Common myeloid progenitor, CD34-positive (primary cell): ENCODE measurements at regions not wholly inside any gene's neighbourhood (a gene's known extent, or its start where the extent isn't known, plus 50 kb on each side); places are given as distances from the start of the nearest gene placed in this dataset.
A peak's percentile ranks its signal among the peaks of the same experiment; 100 is the strongest.

Experiments used
- CTCF ChIA-PET: fragments of 350-600 bp; sonication (Branson Sonifier 250); formaldehyde crosslinking; loops from one replicate; lab custom pipeline; 2021; ENCODE audit warnings: antibody characterized with exemption; lab: Charles Lee
- POLR2A ChIA-PET: fragments of 350-600 bp; sonication (Branson Sonifier 250); formaldehyde crosslinking; loops from one replicate; lab custom pipeline; 2021; ENCODE audit warnings: antibody characterized with exemption; lab: Charles Lee
- DNase-seq, 3 donors: peaks; one replicate each; pipeline versions ENCODE4 v3.0.0 to v3.0.0-alpha.2; 2013
- H3K27ac ChIP-seq, 2 experiments: 1 replicate in 1 of 2; 2 replicates in 1 of 2; pipeline ENCODE4 v1.7.0; 2013; ENCODE audit warnings: inconsistent platforms in 2 of 2, low read length in 2 of 2, mild to moderate bottlenecking in 2 of 2, low read depth in 1 of 2, moderate library complexity in 1 of 2; ENCODE audit not compliant: severe bottlenecking in 2 of 2, insufficient read depth in 1 of 2, poor library complexity in 1 of 2
- H3K27me3 ChIP-seq, 5 experiments: replicated peaks in 2 of 5; 1 replicate in 3 of 5; 2 replicates in 2 of 5; pipeline versions ENCODE4 v1.6.1 to v1.7.0; 2013; ENCODE audit warnings: low read length in 4 of 5, mild to moderate bottlenecking in 2 of 5, moderate library complexity in 2 of 5, inconsistent platforms in 1 of 5; ENCODE audit not compliant: insufficient read depth in 5 of 5, control insufficient read depth in 4 of 5
- H3K36me3 ChIP-seq, 4 experiments: 1 replicate in 2 of 4; 2 replicates in 2 of 4; pipeline versions ENCODE4 v1.6.1 to v1.7.0; 2013; ENCODE audit warnings: low read length in 3 of 4, control low read depth in 1 of 4, mild to moderate bottlenecking in 1 of 4; ENCODE audit not compliant: control insufficient read depth in 4 of 4, insufficient read depth in 4 of 4
- H3K4me1 ChIP-seq, 4 experiments: 1 replicate in 3 of 4; 2 replicates in 1 of 4; pipeline versions ENCODE4 v1.6.1 to v1.7.1; 2013; ENCODE audit warnings: low read length in 3 of 4, mild to moderate bottlenecking in 3 of 4, control low read depth in 1 of 4, inconsistent platforms in 1 of 4, moderate library complexity in 1 of 4; ENCODE audit not compliant: control insufficient read depth in 4 of 4, insufficient read depth in 4 of 4; ENCODE audit errors: control extremely low read depth in 1 of 4
- H3K4me3 ChIP-seq, 7 experiments: 1 replicate in 4 of 7; 2 replicates in 3 of 7; pipeline versions ENCODE4 v1.5.1 to v1.7.0; 2013; ENCODE audit warnings: mild to moderate bottlenecking in 7 of 7, low read length in 6 of 7, moderate library complexity in 6 of 7, inconsistent platforms in 2 of 7, low read depth in 2 of 7, control low read depth in 1 of 7; ENCODE audit not compliant: insufficient read depth in 4 of 7, control insufficient read depth in 1 of 7; ENCODE audit errors: extremely low read depth in 1 of 7
- H3K9me3 ChIP-seq, 5 experiments: 1 replicate in 4 of 5; 2 replicates in 1 of 5; pipeline versions ENCODE4 v1.6.1 to v1.7.1; 2013; ENCODE audit warnings: low read length in 4 of 5, mild to moderate bottlenecking in 2 of 5, inconsistent platforms in 1 of 5, low read depth in 1 of 5, moderate library complexity in 1 of 5; ENCODE audit not compliant: control insufficient read depth in 4 of 5, insufficient read depth in 2 of 5; ENCODE audit errors: control extremely low read depth in 1 of 5
- WGBS: methylation state at CpG from one replicate; pipeline ENCODE4 v1.1.5; 2013; ENCODE audit not compliant: insufficient coverage; 5-methylcytosine and 5-hydroxymethylcytosine counted together

- DNase-seq, result no peak
- H3K9me3 ChIP-seq, result no peaks in the 10 kb centered on the region
- ChIA-PET POLR2A (no interaction called here), CTCF (no interaction called here)
- peaks cover 0 to 20% (median 3%) of the 10 kb centered on the region in 5 experiments for H3K27me3 ChIP-seq
- no peak overlapping the region for H3K27ac ChIP-seq
- 100% methylated on average over 2 of the region's 4 CpGs for WGBS
- H3K36me3 ChIP-seq, result no peaks in the 10 kb centered on the region
- no peak overlapping the region for H3K4me3 ChIP-seq
- no peaks in the 10 kb centered on the region for H3K4me1 ChIP-seq
Measured at GRCh38 chr7:28231176-28231575, 50.6 kb upstream of the JAZF1 start.

GRCh38 chr7:28236560-28236959 lies 56.0 kb upstream of the JAZF1 start:
- H3K4me3 ChIP-seq, result no peak overlapping the region
- no peak for DNase-seq
- ChIA-PET CTCF (interaction anchor here (1.3 kb wide), 1 partner anchor 28 kb away, joined by 3 read pairs; no protein-coding TSS in a partner anchor), POLR2A (no interaction called here)
- H3K9me3 ChIP-seq, result no peaks in the 10 kb centered on the region
- H3K27ac ChIP-seq, result no peak overlapping the region
- peaks cover 2 to 14% (median 10%) of the 10 kb centered on the region in 4 experiments for H3K4me1 ChIP-seq
- peaks cover 0 to 47% (median 9%) of the 10 kb centered on the region in 5 experiments for H3K27me3 ChIP-seq
- no peaks in the 10 kb centered on the region for H3K36me3 ChIP-seq
- WGBS, result 100% methylated on average over 4 of the region's 4 CpGs

- ChIA-PET POLR2A (no interaction called here), CTCF (interaction anchor here (1.3 kb wide), 1 partner anchor 29 kb away, joined by 3 read pairs; no protein-coding TSS in a partner anchor)
- Histone ChIP-seq H3K36me3 (no peaks in the 10 kb centered on the region), H3K27me3 (peaks cover 0 to 46% (median 9%) of the 10 kb centered on the region in 5 experiments), H3K4me3 (no peak overlapping the region), H3K9me3 (no peaks in the 10 kb centered on the region), H3K4me1 (peaks cover 2 to 14% (median 10%) of the 10 kb centered on the region in 4 experiments), H3K27ac (no peak overlapping the region)
- no peak for DNase-seq
- WGBS, result 94% methylated on average over 3 of the region's 5 CpGs
Measured at GRCh38 chr7:28237363-28237762, 56.8 kb upstream of the JAZF1 start.

- H3K4me1 ChIP-seq, result peaks cover 2 to 14% (median 10%) of the 10 kb centered on the region in 4 experiments
- H3K9me3 ChIP-seq, result peaks cover 0 to 2% (median 0%) of the 10 kb centered on the region in 5 experiments
- peaks cover 0 to 52% (median 9%) of the 10 kb centered on the region in 5 experiments for H3K27me3 ChIP-seq
- H3K36me3 ChIP-seq, result no peaks in the 10 kb centered on the region
- DNase-seq, result peak; percentile 23 to 82 (median 74)
- ChIA-PET CTCF (interaction anchor here (1.0 kb wide), 1 partner anchor 52 kb away, joined by 3 read pairs; no protein-coding TSS in a partner anchor), POLR2A (no interaction called here)
- 3% methylated on average over 7 of the region's 9 CpGs for WGBS
- H3K4me3 ChIP-seq, result peak overlapping the region in 2 of 7 experiments; percentile 1 to 50
- no peak overlapping the region for H3K27ac ChIP-seq
Measured at GRCh38 chr7:28239823-28240204, 59.2 kb upstream of the JAZF1 start.

GRCh38 chr7:28240481-28240880 lies 59.9 kb upstream of the JAZF1 start:
- H3K4me3 ChIP-seq, result no peak overlapping the region
- H3K9me3 ChIP-seq, result peaks cover 0 to 2% (median 0%) of the 10 kb centered on the region in 5 experiments
- WGBS, result 89% methylated on average over 4 of the region's 5 CpGs
- ChIA-PET CTCF (interaction anchor here (1.0 kb wide), 1 partner anchor 53 kb away, joined by 3 read pairs; no protein-coding TSS in a partner anchor), POLR2A (no interaction called here)
- no peak for DNase-seq
- H3K36me3 ChIP-seq, result no peaks in the 10 kb centered on the region
- peaks cover 2 to 14% (median 10%) of the 10 kb centered on the region in 4 experiments for H3K4me1 ChIP-seq
- no peak overlapping the region for H3K27ac ChIP-seq
- H3K27me3 ChIP-seq, result peaks cover 0 to 45% (median 7%) of the 10 kb centered on the region in 5 experiments

DNA sequence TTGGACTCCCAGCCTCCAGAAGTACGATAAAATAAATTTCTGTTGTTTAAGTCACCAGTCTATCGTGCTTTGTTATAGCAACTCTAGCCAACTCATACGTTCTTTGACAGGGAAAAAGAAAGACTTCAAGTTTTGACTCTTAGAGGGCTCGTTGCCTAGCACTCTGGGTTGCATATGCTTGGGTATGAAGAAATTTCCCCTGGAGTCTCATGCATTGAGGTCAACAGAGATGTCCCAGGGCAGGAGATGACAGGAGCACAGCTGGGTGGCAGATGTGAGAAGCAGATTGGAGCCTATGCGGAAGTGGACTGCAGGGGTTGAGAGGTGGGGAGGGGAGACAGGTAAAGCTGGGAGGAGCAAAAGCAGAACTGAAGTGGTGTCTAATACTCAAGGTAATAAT lies 63.3 kb upstream of the JAZF1 start:
- H3K36me3 ChIP-seq, result no peaks in the 10 kb centered on the region
- ChIA-PET POLR2A (no interaction called here), CTCF (interaction anchor here (1.4 kb wide), 1 partner anchor 10 kb away, joined by 4 read pairs; no protein-coding TSS in a partner anchor)
- peak in 1 of 3 donors; percentile 4 for DNase-seq
- 97% methylated on average over 5 of the region's 5 CpGs for WGBS
- H3K4me3 ChIP-seq, result no peak overlapping the region
- H3K27me3 ChIP-seq, result peaks cover 0 to 27% (median 6%) of the 10 kb centered on the region in 5 experiments
- H3K27ac ChIP-seq, result no peak overlapping the region
- peaks cover 0 to 2% (median 0%) of the 10 kb centered on the region in 5 experiments for H3K9me3 ChIP-seq
- peaks cover 2 to 14% (median 9%) of the 10 kb centered on the region in 4 experiments for H3K4me1 ChIP-seq
